ENCODE measurements at regions not wholly inside any gene's neighbourhood (a gene's known extent, or its start where the extent isn't known, plus 50 kb on each side); places are given as distances from the start of the nearest gene placed in this dataset.
A peak's percentile ranks its signal among the peaks of the same experiment; 100 is the strongest.

GRCh38 chr5:38051711-38052511 lies 206.4 kb upstream of the EGFLAM start:
- intact Hi-C loops (cut with micrococcal nuclease), result no loop called here
- no peak overlapping the region for H2AFZ ChIP-seq (ENCODE audit: low read depth, low read length, poor library complexity, severe bottlenecking)
- ATAC-seq, result no peak
- H3K9me2 ChIP-seq (ENCODE audit: insufficient read depth), result no peaks in the 10 kb centered on the region; the same call in 1 of the 2 replicates
- no peaks in the 10 kb centered on the region for H3K36me3 ChIP-seq (ENCODE audit: control insufficient read depth in 1 of 2, insufficient read depth in 2 of 2, low read length in 2 of 2)
- no peak overlapping the region for H3K9ac ChIP-seq (ENCODE audit: low read length)
- TF ChIP-seq CTCF (IDR thresholded peaks at IDR 0.05 in 2 of 3, conservative IDR thresholded peaks at IDR 0.05 in 1 of 3; ENCODE audit: borderline replicate concordance in 1 of 3, insufficient read depth in 1 of 3, low read depth in 2 of 3, low read length in 2 of 3) (no peak), EZH2 (IDR thresholded peaks at IDR 0.05) (no peak)
- H4K20me1 ChIP-seq (ENCODE audit: insufficient read depth), result no peaks in the 10 kb centered on the region
- no peaks in the 10 kb centered on the region for H3K27me3 ChIP-seq (ENCODE audit: insufficient read depth, low read length)
- no peaks in the 10 kb centered on the region for H3K79me2 ChIP-seq (ENCODE audit: insufficient read depth, low read length)
- RAD21 ChIA-PET (ENCODE audit: low non-redundant PET in 1 of 2, low total read pairs in 2 of 2, uncharacterized antibody in 2 of 2, unreplicated experiment in 2 of 2), result no interaction called here
- H3K4me1 ChIP-seq (ENCODE audit: control insufficient read depth in 1 of 2, insufficient read depth in 2 of 2, low read length in 2 of 2), result no peaks in the 10 kb centered on the region
- H3K4me3 ChIP-seq (replicated peaks in 1 of 2; ENCODE audit: low read depth in 1 of 2, low read length in 2 of 2), result no peak overlapping the region
- DNase-seq (ENCODE audit: low read depth, low spot score), result no peak
- CTCF ChIA-PET, result no interaction called here
- no peak overlapping the region for H3K27ac ChIP-seq (ENCODE audit: low read depth, low read length)
- POLR2A ChIA-PET, result no interaction called here
- BruUV-seq (replicated peaks), result no TSS peak
- no peak overlapping the region for H3K4me2 ChIP-seq (ENCODE audit: low read length)
- no peaks in the 10 kb centered on the region for H3K9me3 ChIP-seq (ENCODE audit: control insufficient read depth in 1 of 2, insufficient read depth in 1 of 2, low read depth in 1 of 2, low read length in 2 of 2)

GRCh38 chr5:38048400-38048799 lies 208.6 kb upstream of the GDNF start:
- CTCF ChIA-PET, result no interaction called here
- H4K20me1 ChIP-seq (ENCODE audit: insufficient read depth), result no peaks in the 10 kb centered on the region
- POLR2A ChIA-PET, result no interaction called here

More at GRCh38 chr5:38048400-38048799, 208.6 kb upstream of the GDNF start:
- H3K9me2 ChIP-seq (ENCODE audit: insufficient read depth), result no peaks in the 10 kb centered on the region; the same call in 1 of the 2 replicates
- RAD21 ChIA-PET (ENCODE audit: low non-redundant PET in 1 of 2, low total read pairs in 2 of 2, uncharacterized antibody in 2 of 2, unreplicated experiment in 2 of 2), result no interaction called here
- H3K9ac ChIP-seq (ENCODE audit: low read length), result no peak overlapping the region
- H2AFZ ChIP-seq (ENCODE audit: low read depth, low read length, poor library complexity, severe bottlenecking), result no peak overlapping the region
- no peak overlapping the region for H3K27ac ChIP-seq (ENCODE audit: low read depth, low read length)
- no TSS peak for BruUV-seq (replicated peaks)
- H3K4me2 ChIP-seq (ENCODE audit: low read length), result no peak overlapping the region
- no peaks in the 10 kb centered on the region for H3K4me1 ChIP-seq (ENCODE audit: control insufficient read depth in 1 of 2, insufficient read depth in 2 of 2, low read length in 2 of 2)
- H3K9me3 ChIP-seq (ENCODE audit: control insufficient read depth in 1 of 2, insufficient read depth in 1 of 2, low read depth in 1 of 2, low read length in 2 of 2), result no peaks in the 10 kb centered on the region
- intact Hi-C loops (cut with micrococcal nuclease), result no loop called here
- H3K79me2 ChIP-seq (ENCODE audit: insufficient read depth, low read length), result no peaks in the 10 kb centered on the region
- H3K4me3 ChIP-seq (replicated peaks in 1 of 2; ENCODE audit: low read depth in 1 of 2, low read length in 2 of 2), result no peak overlapping the region
- DNase-seq (ENCODE audit: low read depth, low spot score) (no peak), ATAC-seq (peak; percentile 25)
- peaks cover 7% of the 10 kb centered on the region for H3K27me3 ChIP-seq (ENCODE audit: insufficient read depth, low read length)
- no peaks in the 10 kb centered on the region for H3K36me3 ChIP-seq (ENCODE audit: control insufficient read depth in 1 of 2, insufficient read depth in 2 of 2, low read length in 2 of 2)
- TF ChIP-seq YY1 (IDR thresholded peaks at IDR 0.05; ENCODE audit: extremely low read depth, insufficient replicate concordance, low read depth, low read length) (no peak), JUND (IDR thresholded peaks at IDR 0.05) (no peak), CBX3 (IDR thresholded peaks at IDR 0.05; ENCODE audit: low read depth) (no peak), POLR2AphosphoS5 (IDR thresholded peaks at IDR 0.05; ENCODE audit: low read depth, low read length) (no peak)
